HG03342 (cell line): ENCODE measurements at regions not wholly inside any gene's neighbourhood (a gene's known extent, or its start where the extent isn't known, plus 50 kb on each side); places are given as distances from the start of the nearest gene placed in this dataset.
"Not testable (repeated sequence)": the region's sequence is repeated elsewhere in the genome, so short reads cannot be mapped to it uniquely, and the experiment has no call there.

ENCODE experiments used
- ATAC-seq: cut with Tn5 transposase; IDR thresholded peaks from one replicate; pipeline ENCODE4 v1.9.1; 2021; ENCODE audit warnings: mild to moderate bottlenecking, moderate library complexity; ENCODE audit not compliant: unreplicated experiment

DNA sequence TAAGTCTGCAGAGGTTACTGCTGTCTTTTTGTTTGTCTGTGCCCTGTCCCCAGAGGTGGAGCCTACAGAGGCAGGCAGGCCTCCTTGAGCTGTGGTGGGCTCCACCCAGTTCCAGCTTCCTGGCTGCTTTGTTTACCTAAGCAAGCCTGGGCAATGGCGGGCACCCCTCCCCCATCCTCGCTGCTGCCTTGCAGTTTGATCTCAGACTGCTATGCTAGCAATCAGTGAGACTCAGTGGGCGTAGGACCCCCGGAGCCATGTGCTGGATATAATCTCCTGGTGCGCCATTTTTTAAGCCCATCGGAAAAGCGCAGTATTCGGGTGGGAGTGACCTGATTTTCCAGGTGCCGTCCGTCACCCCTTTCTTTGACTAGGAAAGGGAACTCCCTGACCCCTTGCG lies 1363.1 kb downstream of the HACE1 start:
- ATAC-seq, result not testable (repeated sequence)

GRCh38 chr6:103456652-103457051 lies 1403.1 kb downstream of the HACE1 start:
- no peak for ATAC-seq

DNA sequence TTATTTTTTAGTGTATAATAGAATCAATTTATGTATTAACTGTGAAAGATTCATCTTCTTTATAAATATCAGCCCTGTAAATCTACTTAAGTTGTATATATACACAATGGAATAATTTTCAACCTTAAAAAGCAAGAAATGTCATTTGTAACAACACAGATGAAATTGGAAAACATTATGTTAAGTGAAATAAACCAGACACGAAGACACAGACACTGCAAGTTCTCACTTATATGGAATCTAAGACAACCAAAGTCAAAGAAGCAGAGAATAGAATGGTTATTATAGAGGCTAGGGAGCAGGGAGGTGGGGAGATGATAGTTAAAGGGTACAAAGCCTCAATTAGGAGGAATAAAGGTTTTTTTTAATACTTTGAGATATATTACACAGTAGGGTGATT lies 1404.4 kb downstream of the HACE1 start:
- ATAC-seq, result no peak

DNA sequence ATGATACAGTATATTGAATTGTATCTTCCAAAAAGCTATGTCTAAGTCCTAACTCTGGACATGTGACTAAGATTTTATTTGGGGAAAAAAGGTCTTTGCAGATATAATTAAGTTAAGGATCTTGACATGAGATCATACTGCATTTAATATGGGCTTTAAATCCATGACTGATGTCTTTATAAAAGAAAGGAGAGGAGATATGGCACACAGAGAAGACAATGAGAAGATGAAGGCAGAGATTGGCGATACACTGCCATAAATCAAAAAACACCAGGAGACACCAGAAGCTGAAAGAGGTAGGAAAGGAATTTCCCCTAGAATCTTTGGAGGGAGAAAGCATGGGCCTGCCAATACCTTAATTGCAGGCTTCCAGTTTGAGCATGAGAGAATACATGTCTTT lies 1450.2 kb downstream of the HACE1 start:
- ATAC-seq, result no peak

GRCh38 chr6:103405321-103405720 lies 1454.4 kb downstream of the HACE1 start:
- ATAC-seq, result no peak

DNA sequence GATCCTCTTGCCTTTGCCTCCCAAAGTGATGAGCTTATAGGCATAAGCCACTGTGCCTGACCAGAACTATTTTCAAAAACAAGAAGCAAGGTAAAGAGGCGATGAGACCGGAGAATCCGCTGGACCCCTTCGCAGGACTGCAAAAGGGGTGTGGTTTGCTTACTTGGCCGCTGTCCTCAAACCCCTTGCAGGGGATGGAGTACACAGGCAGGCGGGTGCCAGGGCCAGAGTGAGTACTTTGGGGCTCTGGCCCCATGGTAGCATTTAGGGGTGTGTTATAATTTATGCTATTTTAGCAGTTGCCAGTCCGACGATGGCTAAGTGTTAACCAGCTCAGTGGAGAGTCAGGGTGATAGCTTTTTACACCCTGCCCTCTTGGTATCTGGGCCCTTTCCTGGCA lies 1454.9 kb downstream of the HACE1 start:
- no peak for ATAC-seq

- ATAC-seq, result no peak
These were observed 1463.0 kb downstream of the HACE1 start for GRCh38 chr6:103396768-103397167.

GRCh38 chr6:103379272-103379671 lies 1480.4 kb downstream of the HACE1 start:
- ATAC-seq, result no peak

GRCh38 chr6:103367212-103367611 lies 1492.5 kb downstream of the HACE1 start:
- no peak for ATAC-seq

DNA sequence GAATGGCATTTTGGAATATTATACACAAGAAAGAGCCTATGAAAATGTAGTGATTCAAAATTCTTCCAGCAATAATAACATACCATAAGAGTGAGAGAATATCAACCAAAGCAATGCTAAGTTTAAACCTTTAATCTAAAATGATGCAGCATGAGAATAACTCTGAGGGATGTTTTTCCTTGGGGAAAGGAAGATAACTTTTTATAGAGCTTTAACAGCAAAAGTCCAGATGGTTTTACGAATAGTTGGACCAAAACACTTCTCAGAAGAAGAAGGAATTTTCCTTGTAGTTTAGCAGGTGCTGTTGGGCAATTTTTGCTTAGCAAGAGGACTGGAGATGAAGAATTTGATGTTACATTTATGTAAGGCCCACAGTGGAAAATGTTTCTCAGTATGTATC lies 1503.2 kb downstream of the HACE1 start:
- no peak for ATAC-seq

- ATAC-seq, result no peak
These were observed 1515.1 kb downstream of the HACE1 start for GRCh38 chr6:103344554-103345163.

DNA sequence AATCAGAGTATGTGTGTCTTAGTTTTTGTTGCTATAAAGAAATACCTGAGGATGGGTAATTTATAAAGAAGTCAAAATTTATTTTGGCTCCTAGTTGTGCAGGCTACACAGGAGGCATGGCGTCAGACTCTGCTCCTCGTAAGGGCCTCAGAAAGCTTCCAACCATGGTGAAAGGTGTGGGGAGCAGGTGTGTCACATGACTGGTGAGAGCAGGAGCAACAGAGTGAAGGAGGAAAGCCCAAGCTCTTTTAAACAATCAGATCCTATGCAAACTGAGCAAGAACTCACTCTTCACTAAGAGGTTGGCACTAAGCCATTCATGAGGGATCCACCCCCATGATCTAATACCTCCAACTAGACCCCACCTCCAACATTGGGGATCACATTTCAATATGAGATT lies 1524.3 kb downstream of the HACE1 start:
- no peak for ATAC-seq

- ATAC-seq, result no peak
These were observed 1532.7 kb downstream of the HACE1 start for GRCh38 chr6:103326760-103327757.

GRCh38 chr6:103313432-103313831 lies 1546.3 kb downstream of the HACE1 start:
- ATAC-seq, result no peak

DNA sequence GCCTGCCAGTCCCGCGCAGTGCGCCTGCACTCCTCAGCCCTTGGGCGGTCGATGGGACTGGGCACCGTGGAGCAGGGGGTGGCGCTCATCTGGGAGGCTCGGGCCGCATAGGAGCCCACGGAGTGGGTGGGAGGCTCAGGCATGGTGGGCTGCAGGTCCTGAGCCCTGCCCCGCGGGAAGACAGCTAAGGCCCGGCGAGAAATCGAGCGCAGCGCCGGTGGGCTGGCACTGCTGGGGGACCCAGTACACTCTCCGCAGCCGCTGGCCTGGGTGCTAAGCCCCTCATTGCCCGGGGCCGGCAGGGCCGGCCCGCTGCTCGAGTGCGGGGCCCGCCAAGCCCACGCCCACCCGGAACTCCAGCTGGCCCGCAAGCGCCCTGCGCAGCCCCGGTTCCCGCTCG lies 1565.3 kb downstream of the HACE1 start:
- not testable (repeated sequence) for ATAC-seq

DNA sequence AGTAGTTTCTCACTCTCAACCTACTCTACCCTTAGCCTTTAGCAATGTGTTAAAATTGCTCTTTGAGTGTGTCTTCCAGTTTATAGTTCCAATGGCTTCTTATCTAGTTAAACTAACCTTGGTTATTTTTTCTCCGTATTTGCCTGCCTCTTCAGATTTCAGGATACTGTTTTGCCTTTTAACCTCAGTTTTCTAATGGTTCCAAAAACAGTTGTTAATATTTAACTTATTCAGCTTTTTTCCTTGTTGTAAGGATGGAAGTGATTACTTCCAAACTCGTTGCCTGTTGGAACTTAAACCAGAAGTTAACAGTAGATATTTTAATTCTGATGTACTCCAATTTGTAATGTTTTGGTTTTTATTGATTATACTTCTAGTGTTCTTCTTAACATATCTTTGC lies 1574.9 kb downstream of the HACE1 start:
- no peak for ATAC-seq

DNA sequence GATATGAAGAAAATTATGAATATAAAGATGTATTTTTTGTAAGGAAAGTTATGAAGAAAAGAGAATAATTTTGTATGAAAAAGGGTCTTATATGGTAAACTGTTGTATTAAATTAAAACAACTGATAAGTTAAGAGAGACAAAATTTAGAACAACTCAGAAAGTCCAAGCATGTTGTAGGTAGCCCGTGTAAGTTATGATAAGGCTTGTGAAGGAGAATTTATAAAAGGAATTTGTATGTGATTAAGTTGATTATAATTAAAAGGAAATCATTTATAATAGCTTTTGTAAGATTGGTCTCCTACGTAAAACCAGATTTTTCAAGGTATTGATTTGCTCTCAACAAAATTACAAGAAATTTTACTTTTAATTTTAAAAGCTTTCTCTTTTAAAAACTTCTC lies 1579.3 kb downstream of the HACE1 start:
- ATAC-seq, result no peak

GRCh38 chr6:103277936-103278335 lies 1581.8 kb downstream of the HACE1 start:
- ATAC-seq, result no peak

DNA sequence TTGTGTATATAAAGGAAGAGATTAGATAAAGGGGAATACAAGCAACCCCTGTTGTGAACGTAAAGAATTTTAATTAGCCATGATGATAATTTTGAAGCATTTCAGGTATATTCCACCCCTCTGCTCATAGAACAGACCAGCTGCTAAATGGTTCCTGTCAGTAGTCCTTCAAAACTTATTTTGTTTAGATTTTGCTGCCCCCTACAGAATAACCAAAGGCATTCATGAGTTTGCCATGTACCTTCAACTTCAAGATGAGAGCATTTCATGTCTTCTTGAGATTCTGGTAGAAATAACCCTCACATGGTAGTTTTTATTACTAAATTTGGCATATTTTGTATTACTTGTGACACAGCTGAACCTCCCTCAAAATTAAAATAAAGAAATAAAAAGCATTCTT lies 1586.7 kb downstream of the HACE1 start:
- ATAC-seq, result no peak

GRCh38 chr6:103269581-103269980 lies 1590.1 kb downstream of the HACE1 start:
- ATAC-seq, result no peak

- no peak for ATAC-seq
These were observed 1591.4 kb downstream of the HACE1 start for GRCh38 chr6:103268335-103268734.

GRCh38 chr6:103264020-103264419 lies 1595.7 kb downstream of the HACE1 start:
- ATAC-seq, result no peak
